GM12875 (cell line): ENCODE measurements at regions not wholly inside any gene's neighbourhood (a gene's known extent, or its start where the extent isn't known, plus 50 kb on each side); places are given as distances from the start of the nearest gene placed in this dataset.
"Not testable (repeated sequence)": the region's sequence is repeated elsewhere in the genome, so short reads cannot be mapped to it uniquely, and the experiment has no call there.

Experiments
- H3K4me3 ChIP-seq: one replicate; pipeline ENCODE4 v1.5.1; 2011; ENCODE audit warnings: low read depth, low read length, control low read depth
- TF ChIP-seq, protein P1 (sequence below): IDR thresholded peaks from 2 replicates; pipeline ENCODE4 v1.5.1; 2011; ENCODE audit warnings: low read depth, mild to moderate bottlenecking, control low read depth, inconsistent platforms, low read length, moderate library complexity, borderline replicate concordance; ENCODE audit not compliant: insufficient read depth

- TF ChIP-seq, protein P1, sequence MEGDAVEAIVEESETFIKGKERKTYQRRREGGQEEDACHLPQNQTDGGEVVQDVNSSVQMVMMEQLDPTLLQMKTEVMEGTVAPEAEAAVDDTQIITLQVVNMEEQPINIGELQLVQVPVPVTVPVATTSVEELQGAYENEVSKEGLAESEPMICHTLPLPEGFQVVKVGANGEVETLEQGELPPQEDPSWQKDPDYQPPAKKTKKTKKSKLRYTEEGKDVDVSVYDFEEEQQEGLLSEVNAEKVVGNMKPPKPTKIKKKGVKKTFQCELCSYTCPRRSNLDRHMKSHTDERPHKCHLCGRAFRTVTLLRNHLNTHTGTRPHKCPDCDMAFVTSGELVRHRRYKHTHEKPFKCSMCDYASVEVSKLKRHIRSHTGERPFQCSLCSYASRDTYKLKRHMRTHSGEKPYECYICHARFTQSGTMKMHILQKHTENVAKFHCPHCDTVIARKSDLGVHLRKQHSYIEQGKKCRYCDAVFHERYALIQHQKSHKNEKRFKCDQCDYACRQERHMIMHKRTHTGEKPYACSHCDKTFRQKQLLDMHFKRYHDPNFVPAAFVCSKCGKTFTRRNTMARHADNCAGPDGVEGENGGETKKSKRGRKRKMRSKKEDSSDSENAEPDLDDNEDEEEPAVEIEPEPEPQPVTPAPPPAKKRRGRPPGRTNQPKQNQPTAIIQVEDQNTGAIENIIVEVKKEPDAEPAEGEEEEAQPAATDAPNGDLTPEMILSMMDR = no peak
- H3K4me3 ChIP-seq = no peak overlapping the region
These were observed 79.9 kb upstream of the EGFL6 start for GRCh38 chrX:13489454-13489853.

DNA sequence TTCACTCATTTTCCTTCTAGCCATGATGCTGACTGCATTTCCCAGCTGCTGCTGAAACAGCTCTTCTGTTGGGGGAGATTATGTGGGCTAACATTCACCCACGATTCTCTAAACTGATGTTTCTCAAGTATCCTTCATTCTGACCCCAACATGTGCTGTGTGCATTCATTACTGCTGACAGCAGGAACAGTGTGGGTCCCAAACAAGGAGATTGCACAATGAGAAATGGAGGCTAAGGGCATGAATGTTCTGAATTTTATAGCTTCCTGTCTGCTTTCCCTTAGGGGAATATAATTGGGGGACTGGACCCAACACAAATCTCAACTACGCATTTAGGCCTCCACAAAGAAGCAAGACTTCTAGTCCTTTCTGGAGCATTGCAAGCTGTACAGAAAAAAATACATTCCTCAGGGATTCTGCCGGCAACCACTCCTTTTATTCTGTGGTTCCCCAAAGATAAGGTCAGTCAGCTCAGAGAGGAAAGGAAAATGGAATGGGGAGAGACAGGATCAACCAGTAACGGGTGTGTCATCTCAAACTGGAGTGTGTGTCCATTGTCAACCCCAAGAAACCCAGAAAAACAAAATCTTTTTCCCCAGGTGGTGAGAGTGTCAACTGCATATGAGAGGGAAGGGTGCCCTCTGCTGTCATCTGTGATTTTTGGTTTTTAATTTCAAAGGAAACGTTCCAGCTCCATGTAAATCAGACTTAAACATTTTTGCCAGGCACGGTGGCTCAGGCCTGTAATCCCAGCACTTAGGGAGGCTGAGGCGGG is 81.5 kb upstream of the EGFL6 start:
- TF ChIP-seq, protein P1 = peak; percentile 39; the same call in 1 of the 2 replicates
- no peak overlapping the region for H3K4me3 ChIP-seq

- H3K4me3 ChIP-seq = no peak overlapping the region
- TF ChIP-seq, protein P1 = no peak
These were observed 84.2 kb upstream of the EGFL6 start for GRCh38 chrX:13485167-13485566.

GRCh38 chrX:13483773-13484172 is 85.6 kb upstream of the EGFL6 start:
- no peak overlapping the region for H3K4me3 ChIP-seq
- TF ChIP-seq, protein P1 = no peak

DNA sequence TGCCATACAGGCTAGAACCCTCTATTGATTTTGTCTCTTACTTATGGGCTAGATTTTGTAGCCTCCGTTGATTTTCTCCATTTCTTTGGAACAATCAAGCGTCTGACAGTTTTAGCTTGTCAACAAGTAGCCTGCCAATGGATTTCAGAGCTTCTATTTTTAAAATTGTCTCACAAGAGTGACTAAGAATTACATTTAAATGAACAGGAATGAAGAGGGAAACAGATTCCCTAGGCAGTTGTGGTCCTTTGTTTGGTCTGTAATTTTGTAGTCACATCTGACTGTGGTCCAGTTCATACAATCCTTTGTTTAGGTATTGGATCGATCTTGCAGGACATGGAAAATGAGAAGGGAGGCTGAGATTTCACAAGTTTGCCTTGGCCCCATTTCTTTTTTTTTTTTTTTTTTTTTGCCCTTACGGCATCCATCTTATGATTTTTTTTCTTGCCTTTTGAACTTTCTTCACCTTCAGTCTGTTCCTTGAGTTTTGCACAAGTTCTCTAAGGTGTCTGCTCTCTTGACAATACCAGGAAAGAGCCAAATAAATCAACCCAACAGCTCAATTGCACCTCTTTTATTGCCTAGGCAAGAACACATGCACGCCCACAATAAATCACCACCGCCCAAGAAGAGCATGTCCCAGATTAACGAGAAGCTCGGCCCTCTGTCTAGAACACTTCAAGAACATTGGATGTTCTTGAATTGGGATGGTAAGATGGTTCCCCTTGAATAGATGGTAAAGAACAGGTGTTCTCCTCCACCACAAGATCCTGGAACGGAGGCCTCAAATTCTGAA is 86.5 kb upstream of the EGFL6 start:
- TF ChIP-seq, protein P1 = no peak

GRCh38 chrX:13480780-13481179 is 88.6 kb upstream of the EGFL6 start:
- H3K4me3 ChIP-seq = not testable (repeated sequence)

More for the DNA sequence above, 86.5 kb upstream of the EGFL6 start:
- H3K4me3 ChIP-seq = no peak overlapping the region

- no peak overlapping the region for H3K4me3 ChIP-seq
- TF ChIP-seq, protein P1 = no peak
These were observed 90.0 kb upstream of the EGFL6 start for GRCh38 chrX:13479452-13479813.
